IMR-90 (cell line): ENCODE measurements at regions not wholly inside any gene's neighbourhood (a gene's known extent, or its start where the extent isn't known, plus 50 kb on each side); places are given as distances from the start of the nearest gene placed in this dataset.

Experiments used
- ATAC-seq: fragments of 200-7000 bp; cut with Tn5 transposase; 2 replicates; pipeline ENCODE4 v1.9.1; 2020; ENCODE audit warnings: low read depth, mild to moderate bottlenecking, moderate library complexity
- BruUV-seq: library from RNA; stranded (reverse); fragments of 400-500 nt; replicated peaks from 2 replicates; lab custom pipeline; 2021; lab: Mats Ljungman, UMichigan
- CTCF ChIA-PET: fragments of 300-600 bp; formaldehyde crosslinking; extraction: SDS; loops from one replicate; lab custom pipeline; 2021; ENCODE audit warnings: antibody characterized with exemption; lab: Yijun Ruan, JAX
- POLR2A ChIA-PET: fragments of 300-600 bp; sonication (Branson Sonifier 250); formaldehyde crosslinking; loops from one replicate; lab custom pipeline; 2022; ENCODE audit warnings: antibody characterized with exemption; ENCODE audit not compliant: unreplicated experiment; lab: Charles Lee
- DNase-seq: peaks from one replicate; pipeline ENCODE4 v3.0.0; 2013
- H2AFZ ChIP-seq: replicated peaks from 2 replicates; pipeline ENCODE3; 2013; ENCODE audit warnings: low read length, mild to moderate bottlenecking; ENCODE audit not compliant: poor library complexity
- H2AK5ac ChIP-seq: 2 replicates; pipeline ENCODE4 v1.6.1; 2013; ENCODE audit warnings: low read depth, low read length, inconsistent platforms
- H2AK9ac ChIP-seq: replicated peaks from 2 replicates; pipeline ENCODE3; 2013; ENCODE audit warnings: mild to moderate bottlenecking, low read depth, low read length, moderate library complexity; ENCODE audit not compliant: poor library complexity
- H2BK120ac ChIP-seq: 2 replicates; pipeline ENCODE4 v1.6.1; 2013; ENCODE audit warnings: low read depth, low read length, inconsistent platforms
- H2BK15ac ChIP-seq: 3 replicates; pipeline ENCODE4 v1.6.1; 2013; ENCODE audit warnings: low read depth, low read length, inconsistent platforms
- H2BK20ac ChIP-seq: 2 replicates; pipeline ENCODE4 v1.6.1; 2013; ENCODE audit warnings: low read depth, mild to moderate bottlenecking, inconsistent platforms, low read length, moderate library complexity
- H2BK5ac ChIP-seq: 2 replicates; pipeline ENCODE4 v1.6.1; 2013; ENCODE audit warnings: mild to moderate bottlenecking, low read depth, low read length, inconsistent platforms; ENCODE audit not compliant: poor library complexity, severe bottlenecking
- H3K14ac ChIP-seq: replicated peaks from 2 replicates; pipeline ENCODE4 v1.6.1; 2013; ENCODE audit warnings: low read depth, low read length, inconsistent platforms
- H3K18ac ChIP-seq: 2 replicates; pipeline ENCODE4 v1.6.1; 2013; ENCODE audit warnings: low read depth, low read length, control low read depth
- H3K23ac ChIP-seq: 2 replicates; pipeline ENCODE4 v1.6.1; 2013; ENCODE audit warnings: low read depth, low read length, inconsistent platforms
- H3K27ac ChIP-seq: 2 replicates; pipeline ENCODE4 v1.5.1; 2013; ENCODE audit warnings: mild to moderate bottlenecking, control low read depth, low read length; ENCODE audit not compliant: insufficient read depth
- H3K27me3 ChIP-seq: 2 replicates; pipeline ENCODE4 v1.6.1; 2013; ENCODE audit warnings: low read length; ENCODE audit not compliant: control insufficient read depth, insufficient read depth
- H3K36me3 ChIP-seq: 2 replicates; pipeline ENCODE4 v1.6.1; 2013; ENCODE audit warnings: low read length, mixed read lengths; ENCODE audit not compliant: control insufficient read depth, insufficient read depth
- H3K4ac ChIP-seq: 2 replicates; pipeline ENCODE4 v1.6.1; 2013; ENCODE audit warnings: low read depth, low read length, inconsistent platforms
- H3K4me1 ChIP-seq: 2 replicates; pipeline ENCODE4 v1.6.1; 2013; ENCODE audit warnings: low read length, mixed read lengths; ENCODE audit not compliant: control insufficient read depth, insufficient read depth
- H3K4me2 ChIP-seq: 2 replicates; pipeline ENCODE4 v1.6.1; 2013; ENCODE audit warnings: low read depth, mild to moderate bottlenecking, control low read depth, low read length, moderate library complexity
- H3K4me3 ChIP-seq: 2 replicates; pipeline ENCODE4 v1.5.1; 2013; ENCODE audit warnings: low read depth, mild to moderate bottlenecking, control low read depth, low read length, moderate library complexity; ENCODE audit not compliant: insufficient read depth
- H3K56ac ChIP-seq: 2 replicates; pipeline ENCODE4 v1.6.1; 2013; ENCODE audit warnings: low read length, inconsistent platforms; ENCODE audit not compliant: insufficient read depth; ENCODE audit errors: extremely low read depth
- H3K79me1 ChIP-seq, 2 experiments: 2 replicates each; pipeline ENCODE4 v1.6.1; 2013; ENCODE audit warnings: low read length in 2 of 2, inconsistent platforms in 1 of 2, low read depth in 1 of 2
- H3K9ac ChIP-seq: 2 replicates; pipeline ENCODE4 v1.6.1; 2013; ENCODE audit warnings: low read depth, low read length, control low read depth
- H3K9me1 ChIP-seq: 2 replicates; pipeline ENCODE4 v1.6.1; 2013; ENCODE audit warnings: low read length, inconsistent platforms; ENCODE audit not compliant: insufficient read depth
- H3K9me3 ChIP-seq: 2 replicates; pipeline ENCODE4 v1.6.1; 2013; ENCODE audit warnings: low read length; ENCODE audit not compliant: control insufficient read depth, insufficient read depth
- H4K20me1 ChIP-seq: 2 replicates; pipeline ENCODE4 v1.6.1; 2013; ENCODE audit warnings: low read length, inconsistent platforms; ENCODE audit not compliant: insufficient read depth
- H4K5ac ChIP-seq: 2 replicates; pipeline ENCODE4 v1.6.1; 2013; ENCODE audit warnings: mild to moderate bottlenecking, low read depth, low read length, control low read depth
- H4K8ac ChIP-seq, 2 experiments: 2 replicates each; pipeline ENCODE4 v1.6.1; 2013; ENCODE audit warnings: low read depth in 2 of 2, low read length in 2 of 2, control low read depth in 1 of 2, inconsistent platforms in 1 of 2
- H4K91ac ChIP-seq: 2 replicates; pipeline ENCODE4 v1.6.1; 2013; ENCODE audit warnings: low read depth, low read length, inconsistent platforms; ENCODE audit not compliant: insufficient read depth
- CTCF ChIP-seq: conservative IDR thresholded peaks from 2 replicates; pipeline ENCODE4 v1.5.1; 2012; ENCODE audit warnings: mild to moderate bottlenecking, low read depth, low read length, improper control_type of control experiment
- MAFK ChIP-seq: IDR thresholded peaks from 2 replicates; pipeline ENCODE4 v1.6.1; 2012; ENCODE audit warnings: low read depth, low read length, improper control_type of control experiment
- POLR2A ChIP-seq: IDR thresholded peaks from 2 replicates; pipeline ENCODE4 v1.6.1; 2012; ENCODE audit warnings: mild to moderate bottlenecking, low read depth, low read length
- WGBS, 2 experiments: methylation state at CpG; one replicate each; pipeline versions ENCODE4 v1.1.5 to v1.1.7; 2013; ENCODE audit warnings: missing lambda C conversion rate in 2 of 2; ENCODE audit not compliant: insufficient read length in 1 of 2; ENCODE audit errors: extremely low coverage in 2 of 2; 5-methylcytosine and 5-hydroxymethylcytosine counted together
- dilution Hi-C: fragments of 300-500 bp; cut with HindIII; formaldehyde crosslinking; loops from one replicate; pipeline ENCODE4 v1.14.3; 2018; ENCODE audit warnings: low sequenced_read_pairs; ENCODE audit not compliant: unreplicated experiment
- in situ Hi-C: fragments of 300-500 bp; cut with MboI; formaldehyde crosslinking; loops from 3 replicates; pipeline ENCODE4 v1.14.3; 2019; ENCODE audit warnings: low sequenced_read_pairs, inconsistent platforms, mixed read lengths
- intact Hi-C: fragments of 100-400 bp; cut with micrococcal nuclease; formaldehyde crosslinking; loops from 2 replicates; pipeline ENCODE4 v1.10.0; 2022

GRCh38 chr5:153158608-153159007, 331.9 kb upstream of the GRIA1 start:
- H3K9me3 ChIP-seq: peaks cover 4% of the 10 kb centered on the region

More at GRCh38 chr5:153158608-153159007, 331.9 kb upstream of the GRIA1 start:
- no peak overlapping the region for H2BK120ac ChIP-seq
- intact Hi-C loops (no loop called here), in situ Hi-C loops (no loop called here), dilution Hi-C loops (no loop called here)
- H2BK15ac ChIP-seq: no peak overlapping the region
- no TSS peak for BruUV-seq
- no peak overlapping the region for H3K18ac ChIP-seq
- no peak overlapping the region for H3K56ac ChIP-seq
- no peak overlapping the region for H2BK20ac ChIP-seq
- no peaks in the 10 kb centered on the region for H3K36me3 ChIP-seq
- no CpG with 5 or more reads among the region's 1 CpG for WGBS, 2 experiments
- H3K9ac ChIP-seq: no peak overlapping the region
- no peak overlapping the region for H4K5ac ChIP-seq
- ATAC-seq (no peak), DNase-seq (no peak)
- H3K14ac ChIP-seq: no peak overlapping the region
- no peak overlapping the region for H3K4ac ChIP-seq
- no peak overlapping the region for H4K91ac ChIP-seq
- H3K4me2 ChIP-seq: no peak overlapping the region
- no peak for TF ChIP-seq POLR2A
- TF ChIP-seq CTCF: no peak
- TF ChIP-seq MAFK: no peak
- no peak overlapping the region for H4K8ac ChIP-seq
- H3K23ac ChIP-seq: no peak overlapping the region
- H3K4me1 ChIP-seq: no peaks in the 10 kb centered on the region
- no peak overlapping the region for H3K27ac ChIP-seq
- no peak overlapping the region for H2BK5ac ChIP-seq
- H3K4me3 ChIP-seq: no peak overlapping the region
- ChIA-PET CTCF (no interaction called here), POLR2A (no interaction called here)
- no peak overlapping the region for H2AK5ac ChIP-seq
- no peak overlapping the region for H2AFZ ChIP-seq
- no peak overlapping the region for H2AK9ac ChIP-seq
- no peaks in the 10 kb centered on the region for H3K27me3 ChIP-seq
- no peaks in the 10 kb centered on the region for H3K9me1 ChIP-seq
- H4K20me1 ChIP-seq: no peaks in the 10 kb centered on the region
- no peaks in the 10 kb centered on the region for H3K79me1 ChIP-seq
